ENCODE measurements at regions not wholly inside any gene's neighbourhood (a gene's known extent, or its start where the extent isn't known, plus 50 kb on each side); places are given as distances from the start of the nearest gene placed in this dataset.

- no peaks in the 10 kb centered on the region for H3K4me1 ChIP-seq
- no peak overlapping the region for H3K4me3 ChIP-seq
- intact Hi-C loops (cut with DNase I): no loop called here
- ATAC-seq: no peak
- H3K9me3 ChIP-seq: peaks cover 0 to 12% of the 10 kb centered on the region in 2 donors
- H3K36me3 ChIP-seq: no peaks in the 10 kb centered on the region
- peaks cover 0 to 5% of the 10 kb centered on the region in 2 donors for H3K27me3 ChIP-seq
- no peak for DNase-seq
- no peak for TF ChIP-seq CTCF (IDR thresholded peaks at IDR 0.05)
- no peak overlapping the region for H3K27ac ChIP-seq
Measured at GRCh38 chr18:78619854-78620253, 359.8 kb upstream of the SALL3 start.

- no peak for TF ChIP-seq CTCF (IDR thresholded peaks at IDR 0.05)
- intact Hi-C loops (cut with DNase I): no loop called here
- no peaks in the 10 kb centered on the region for H3K36me3 ChIP-seq
- H3K4me1 ChIP-seq: no peaks in the 10 kb centered on the region
- H3K9me3 ChIP-seq: peaks cover 0 to 12% of the 10 kb centered on the region in 2 donors
- H3K27ac ChIP-seq: no peak overlapping the region
- ATAC-seq (no peak), DNase-seq (no peak)
- H3K27me3 ChIP-seq: peaks cover 0 to 6% of the 10 kb centered on the region in 2 donors
- no peak overlapping the region for H3K4me3 ChIP-seq
Measured at GRCh38 chr18:78620326-78620725, 359.3 kb upstream of the SALL3 start.

GRCh38 chr18:78621141-78621755 lies 358.4 kb upstream of the SALL3 start:
- DNase-seq (no peak), ATAC-seq (no peak)
- no peak overlapping the region for H3K27ac ChIP-seq
- intact Hi-C loops (cut with DNase I): no loop called here
- H3K9me3 ChIP-seq: peaks cover 0 to 11% of the 10 kb centered on the region in 2 donors
- no peaks in the 10 kb centered on the region for H3K4me1 ChIP-seq
- no peak overlapping the region for H3K4me3 ChIP-seq
- TF ChIP-seq CTCF (IDR thresholded peaks at IDR 0.05): no peak
- peaks cover 0 to 6% of the 10 kb centered on the region in 2 donors for H3K27me3 ChIP-seq
- no peaks in the 10 kb centered on the region for H3K36me3 ChIP-seq

- intact Hi-C loops (cut with DNase I): no loop called here
- no peak for TF ChIP-seq CTCF (IDR thresholded peaks at IDR 0.05)
- DNase-seq (no peak), ATAC-seq (no peak)
- Histone ChIP-seq H3K4me3 (no peak overlapping the region), H3K4me1 (no peaks in the 10 kb centered on the region), H3K27ac (no peak overlapping the region), H3K9me3 (peaks cover 0 to 2% of the 10 kb centered on the region in 2 donors), H3K27me3 (peaks cover 0 to 6% of the 10 kb centered on the region in 2 donors), H3K36me3 (no peaks in the 10 kb centered on the region)
Measured at GRCh38 chr18:78622251-78622906, 357.2 kb upstream of the SALL3 start.

GRCh38 chr18:78622907-78623541 lies 356.6 kb upstream of the SALL3 start:
- Histone ChIP-seq H3K27ac (no peak overlapping the region), H3K9me3 (peaks cover 0 to 2% of the 10 kb centered on the region in 2 donors), H3K4me3 (no peak overlapping the region), H3K27me3 (peaks cover 0 to 6% of the 10 kb centered on the region in 2 donors), H3K36me3 (no peaks in the 10 kb centered on the region), H3K4me1 (no peaks in the 10 kb centered on the region)
- intact Hi-C loops (cut with DNase I): no loop called here
- DNase-seq (peak in 1 of 4 donors; percentile 78), ATAC-seq (peak; percentile 91)
- no peak for TF ChIP-seq CTCF (IDR thresholded peaks at IDR 0.05)

All from left lung (tissue), 4 donors.